ENCODE measurements at regions not wholly inside any gene's neighbourhood (a gene's known extent, or its start where the extent isn't known, plus 50 kb on each side); places are given as distances from the start of the nearest gene placed in this dataset.
"Not testable (repeated sequence)": the region's sequence is repeated elsewhere in the genome, so short reads cannot be mapped to it uniquely, and the experiment has no call there.

DNA sequence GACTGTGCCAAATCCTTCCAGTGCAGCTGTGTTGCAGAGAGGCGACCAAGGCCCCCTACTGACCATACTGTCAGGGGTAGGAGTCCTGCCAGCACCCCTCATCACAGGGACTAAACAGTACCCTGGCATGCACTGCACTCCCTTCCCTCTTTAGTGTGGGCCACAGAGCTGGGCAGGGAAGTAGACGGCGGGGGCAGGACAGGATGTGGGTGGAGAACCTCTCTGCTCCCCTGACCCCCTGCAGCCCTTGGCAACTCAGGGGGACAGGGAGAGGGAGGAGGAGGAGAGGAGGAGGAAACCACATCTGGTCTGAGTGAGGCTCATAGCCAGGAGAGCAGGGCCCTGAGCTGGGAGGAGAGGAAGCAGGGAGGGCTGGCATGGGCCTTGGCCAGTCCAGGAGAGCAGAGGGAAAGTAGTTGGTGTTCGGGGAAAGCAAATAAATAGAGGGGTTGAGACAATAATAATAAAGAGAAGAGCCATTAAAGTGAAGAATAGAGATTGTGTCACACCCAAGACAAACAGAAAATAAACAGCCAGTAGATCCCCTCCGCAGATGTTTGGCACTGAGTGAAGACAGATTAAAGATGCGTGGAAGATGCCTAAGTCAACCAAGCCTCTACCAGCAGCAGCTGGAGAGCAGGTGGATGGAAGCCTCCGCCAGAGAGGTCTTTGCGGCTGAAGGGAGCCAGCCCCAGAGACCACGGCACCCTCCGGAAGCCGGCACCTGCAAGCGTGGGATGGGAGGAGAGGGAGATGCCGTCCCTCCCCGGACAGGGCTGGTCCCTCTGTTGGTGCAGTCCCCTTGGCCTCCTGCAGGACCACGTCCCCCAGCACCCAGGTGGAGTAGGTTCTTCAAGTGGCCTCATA, 61.5 kb downstream of the RPUSD4 start:
- no peak for TF ChIP-seq CTCF (IDR thresholded peaks at IDR 0.05)
- peak; percentile 33 for ATAC-seq (ENCODE audit: low FRiP score)
- no peak for DNase-seq (ENCODE audit: low spot score)

DNA sequence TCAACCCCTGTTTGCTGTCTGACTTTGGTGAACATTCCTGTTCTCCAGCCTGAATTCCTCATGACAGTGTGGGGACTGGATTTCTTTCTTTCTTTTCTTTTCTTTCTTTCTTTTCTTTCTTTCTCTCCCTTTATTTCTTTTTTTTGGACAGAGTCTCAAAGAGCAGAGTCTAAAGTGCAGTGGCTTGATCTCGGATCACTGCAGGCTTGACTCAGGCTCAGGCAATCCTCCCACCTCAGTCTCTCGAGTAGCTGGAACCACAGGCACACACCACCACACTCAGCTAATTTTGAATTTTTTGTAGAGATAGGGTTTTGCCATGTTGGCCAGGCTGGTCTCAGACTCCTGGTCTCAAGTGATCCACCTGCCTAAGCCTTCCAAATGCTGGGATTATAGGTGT, 63.1 kb downstream of the RPUSD4 start:
- no peak for TF ChIP-seq CTCF (IDR thresholded peaks at IDR 0.05)
- DNase-seq (ENCODE audit: low spot score) (no peak), ATAC-seq (ENCODE audit: low FRiP score) (no peak)

GRCh38 chr11:126147208-126148111, 64.0 kb downstream of the RPUSD4 start:
- DNase-seq (ENCODE audit: low spot score) (no peak), ATAC-seq (ENCODE audit: low FRiP score) (peak; percentile 30)
- no peak for TF ChIP-seq CTCF (IDR thresholded peaks at IDR 0.05)

GRCh38 chr11:126146454-126147192, 64.8 kb downstream of the RPUSD4 start:
- TF ChIP-seq CTCF (IDR thresholded peaks at IDR 0.05) = no peak
- no peak for DNase-seq (ENCODE audit: low spot score)
- peak; percentile 13 for ATAC-seq (ENCODE audit: low FRiP score)

DNA sequence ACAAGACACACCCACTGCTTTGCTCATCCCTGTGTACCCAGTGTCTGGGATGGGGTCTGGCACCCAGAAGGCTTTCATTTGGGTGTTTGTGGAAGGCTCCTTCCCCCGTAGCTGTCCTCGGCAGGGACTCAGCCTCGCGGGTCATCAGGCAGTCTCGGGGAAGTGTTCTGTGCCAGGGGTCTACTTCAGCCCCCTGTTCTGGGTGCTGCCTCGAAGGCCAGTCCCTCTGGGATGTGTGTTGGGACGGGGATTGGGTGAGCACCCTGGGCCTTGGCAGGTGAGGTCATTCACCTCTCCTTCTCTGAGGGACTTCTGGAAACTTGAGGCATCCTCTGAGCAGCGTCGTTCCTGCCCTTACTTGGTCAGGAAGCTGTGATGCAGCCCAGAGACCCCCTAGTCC, 65.5 kb downstream of the RPUSD4 start:
- TF ChIP-seq CTCF (IDR thresholded peaks at IDR 0.05) = no peak
- ATAC-seq (ENCODE audit: low FRiP score) = no peak
- DNase-seq (ENCODE audit: low spot score) = no peak

DNA sequence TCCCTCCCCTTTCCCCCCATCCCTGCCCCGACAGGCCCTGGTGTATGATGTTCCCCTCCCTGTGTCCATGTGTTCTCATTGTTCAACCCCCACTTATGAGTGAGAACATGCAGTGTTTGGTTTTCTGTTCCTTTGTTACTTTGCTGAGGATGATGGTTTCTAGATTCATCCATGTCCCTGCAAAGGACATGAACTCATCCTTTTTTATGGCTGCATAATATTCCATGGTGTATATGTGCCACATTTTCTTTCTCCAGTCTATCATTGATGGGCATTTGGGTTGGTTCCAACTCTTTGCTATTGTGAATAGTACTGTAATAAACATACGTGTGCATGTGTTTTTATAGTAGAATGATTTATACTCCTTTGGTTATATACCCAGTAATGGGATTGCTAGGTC, 68.0 kb downstream of the RPUSD4 start:
- not testable (repeated sequence) for DNase-seq (ENCODE audit: low spot score); ATAC-seq (ENCODE audit: low FRiP score)

DNA sequence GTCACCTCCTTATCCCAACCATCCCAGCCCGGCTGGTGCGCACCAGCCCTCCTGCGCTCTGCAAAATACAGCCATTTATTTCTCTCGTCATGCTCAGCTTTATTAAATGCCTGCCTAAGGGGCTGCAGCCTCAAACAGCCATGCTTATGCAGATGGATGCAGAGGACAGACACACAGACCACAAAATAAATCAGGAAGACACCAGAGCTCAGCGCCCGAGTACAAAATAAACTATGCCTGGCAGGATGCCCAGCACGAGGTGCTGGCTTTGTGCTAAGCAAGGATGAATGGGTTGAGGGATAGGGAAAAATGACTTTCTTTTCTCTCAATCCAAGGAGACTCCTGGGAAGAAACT, 70.5 kb downstream of the RPUSD4 start:
- peak; percentile 17 for ATAC-seq (ENCODE audit: low FRiP score)

More for the DNA sequence above, 70.5 kb downstream of the RPUSD4 start:
- no peak for TF ChIP-seq CTCF (IDR thresholded peaks at IDR 0.05)
- DNase-seq (ENCODE audit: low spot score) = peak; percentile 50
